Bronchial epithelial cell (primary cell): ENCODE measurements at regions not wholly inside any gene's neighbourhood (a gene's known extent, or its start where the extent isn't known, plus 50 kb on each side); places are given as distances from the start of the nearest gene placed in this dataset.

Experiments
- DNase-seq: peaks from one replicate; pipeline ENCODE4 v3.0.0-alpha.2; 2010; ENCODE audit warnings: low read depth
- FAIRE-seq: peaks from 2 replicates; lab custom pipeline; 2011; peaks lifted over from hg19 to GRCh38; lab: Jason Lieb, UNC
- H3K27me3 ChIP-seq: 2 replicates; pipeline ENCODE4 v1.5.1; 2011; ENCODE audit warnings: low read length; ENCODE audit not compliant: control insufficient read depth, insufficient read depth
- H3K36me3 ChIP-seq: 2 replicates; pipeline ENCODE4 v1.5.1; 2011; ENCODE audit warnings: low read length; ENCODE audit not compliant: control insufficient read depth, insufficient read depth
- H3K4me3 ChIP-seq: 2 replicates; pipeline ENCODE4 v1.5.1; 2011; ENCODE audit warnings: mild to moderate bottlenecking, low read depth, low read length, control low read depth
- CTCF ChIP-seq: IDR thresholded peaks from 2 replicates; pipeline ENCODE4 v1.5.1; 2011; ENCODE audit warnings: mild to moderate bottlenecking, moderate library complexity, low read length, control low read depth, inconsistent platforms; ENCODE audit not compliant: insufficient read depth, severe bottlenecking

- no peaks in the 10 kb centered on the region for H3K36me3 ChIP-seq
- peak; percentile 72 for DNase-seq
- TF ChIP-seq CTCF: no peak
- no peaks in the 10 kb centered on the region for H3K27me3 ChIP-seq
- no peak overlapping the region for H3K4me3 ChIP-seq
- no peak for FAIRE-seq
Measured at GRCh38 chrY:17038439-17038838, 841.6 kb downstream of the CDY2B start.

GRCh38 chrY:17018126-17018525 lies 861.9 kb downstream of the CDY2B start:
- no peak for FAIRE-seq
- Histone ChIP-seq H3K36me3 (no peaks in the 10 kb centered on the region), H3K4me3 (no peak overlapping the region)

GRCh38 chrY:16993551-16993950 lies 886.5 kb downstream of the CDY2B start:
- Histone ChIP-seq H3K27me3 (no peaks in the 10 kb centered on the region), H3K4me3 (no peak overlapping the region), H3K36me3 (no peaks in the 10 kb centered on the region)
- DNase-seq (no peak), FAIRE-seq (no peak)
- no peak for TF ChIP-seq CTCF

More at GRCh38 chrY:17018126-17018525, 861.9 kb downstream of the CDY2B start:
- TF ChIP-seq CTCF: no peak
- no peaks in the 10 kb centered on the region for H3K27me3 ChIP-seq
- no peak for DNase-seq

GRCh38 chrY:16981776-16982175 lies 898.2 kb downstream of the CDY2B start:
- TF ChIP-seq CTCF: no peak
- FAIRE-seq (no peak), DNase-seq (no peak)
- Histone ChIP-seq H3K4me3 (no peak overlapping the region), H3K36me3 (no peaks in the 10 kb centered on the region), H3K27me3 (no peaks in the 10 kb centered on the region)

GRCh38 chrY:16959071-16959470 lies 920.9 kb downstream of the CDY2B start:
- H3K4me3 ChIP-seq: no peak overlapping the region
- FAIRE-seq (no peak), DNase-seq (no peak)
- H3K36me3 ChIP-seq: no peaks in the 10 kb centered on the region
- no peaks in the 10 kb centered on the region for H3K27me3 ChIP-seq
- TF ChIP-seq CTCF: peak; percentile 18

- H3K36me3 ChIP-seq: no peaks in the 10 kb centered on the region
- H3K27me3 ChIP-seq: no peaks in the 10 kb centered on the region
- H3K4me3 ChIP-seq: no peak overlapping the region
- DNase-seq (no peak), FAIRE-seq (no peak)
- no peak for TF ChIP-seq CTCF
Measured at GRCh38 chrY:16947221-16947620, 932.8 kb downstream of the CDY2B start.
